ENCODE measurements at regions not wholly inside any gene's neighbourhood (a gene's known extent, or its start where the extent isn't known, plus 50 kb on each side); places are given as distances from the start of the nearest gene placed in this dataset.

- DNase-seq = no peak
Measured at GRCh38 chr10:104505521-104506042, 135.5 kb upstream of the SORCS3 start.

- DNase-seq = no peak
Measured at GRCh38 chr10:104509981-104510380, 131.1 kb upstream of the SORCS3 start.

- no peak for DNase-seq
Measured at GRCh38 chr10:104510644-104511043, 130.4 kb upstream of the SORCS3 start.

GRCh38 chr10:104512800-104513199, 128.3 kb upstream of the SORCS3 start:
- DNase-seq = no peak

- no peak for DNase-seq
Measured at GRCh38 chr10:104515678-104516199, 125.4 kb upstream of the SORCS3 start.

- DNase-seq = no peak
Measured at GRCh38 chr10:104516986-104517385, 124.1 kb upstream of the SORCS3 start.

- DNase-seq = no peak
Measured at GRCh38 chr10:104517946-104518345, 123.1 kb upstream of the SORCS3 start.

- DNase-seq = no peak
Measured at GRCh38 chr10:104518891-104519290, 122.2 kb upstream of the SORCS3 start.

GRCh38 chr10:104520653-104521052, 120.4 kb upstream of the SORCS3 start:
- DNase-seq = no peak

GRCh38 chr10:104521901-104522694, 119.0 kb upstream of the SORCS3 start:
- no peak for DNase-seq

- no peak for DNase-seq
Measured at GRCh38 chr10:104526188-104526587, 114.9 kb upstream of the SORCS3 start.

GRCh38 chr10:104527013-104527412, 114.1 kb upstream of the SORCS3 start:
- DNase-seq = no peak

GRCh38 chr10:104540181-104540580, 100.9 kb upstream of the SORCS3 start:
- no peak for DNase-seq

- DNase-seq = no peak
Measured at GRCh38 chr10:104541820-104542219, 99.3 kb upstream of the SORCS3 start.

GRCh38 chr10:104546336-104546735, 94.8 kb upstream of the SORCS3 start:
- no peak for DNase-seq

- DNase-seq = no peak
Measured at GRCh38 chr10:104546756-104547155, 94.3 kb upstream of the SORCS3 start.

GRCh38 chr10:104548090-104548489, 93.0 kb upstream of the SORCS3 start:
- DNase-seq = no peak

- DNase-seq = no peak
Measured at GRCh38 chr10:104556831-104557230, 84.3 kb upstream of the SORCS3 start.

- no peak for DNase-seq
Measured at GRCh38 chr10:104557966-104558365, 83.1 kb upstream of the SORCS3 start.

GRCh38 chr10:104559935-104560334, 81.2 kb upstream of the SORCS3 start:
- no peak for DNase-seq

- DNase-seq = no peak
Measured at GRCh38 chr10:104563051-104563450, 78.0 kb upstream of the SORCS3 start.

- no peak for DNase-seq
Measured at GRCh38 chr10:104563548-104563947, 77.5 kb upstream of the SORCS3 start.

GRCh38 chr10:104574427-104574826, 66.7 kb upstream of the SORCS3 start:
- no peak for DNase-seq

GRCh38 chr10:104574838-104575237, 66.3 kb upstream of the SORCS3 start:
- DNase-seq = no peak

GRCh38 chr10:104576611-104577010, 64.5 kb upstream of the SORCS3 start:
- DNase-seq = no peak
